PFSK-1 (cell line): ENCODE measurements at regions not wholly inside any gene's neighbourhood (a gene's known extent, or its start where the extent isn't known, plus 50 kb on each side); places are given as distances from the start of the nearest gene placed in this dataset.

Experiments
- FOXP2 ChIP-seq: optimal IDR thresholded peaks from 2 replicates; pipeline ENCODE3; 2011; ENCODE audit warnings: borderline replicate concordance, control low read depth, inconsistent platforms; ENCODE audit not compliant: insufficient read depth; ENCODE audit errors: extremely low read length, extremely low read depth
- POLR2AphosphoS5 ChIP-seq: IDR thresholded peaks from 2 replicates; pipeline ENCODE4 v1.6.1; 2012; ENCODE audit warnings: low read depth, mild to moderate bottlenecking, control low read depth, low read length, moderate library complexity
- REST ChIP-seq, 2 experiments: IDR thresholded peaks; 2 replicates each; pipeline versions ENCODE4 v1.6.1 to v1.8.0; 2011 to 2012; ENCODE audit warnings: low read depth in 2 of 2, low read length in 2 of 2, control low read depth in 1 of 2, inconsistent platforms in 1 of 2, mild to moderate bottlenecking in 1 of 2, moderate library complexity in 1 of 2; ENCODE audit not compliant: insufficient read depth in 1 of 2
- TAF1 ChIP-seq: IDR thresholded peaks from 2 replicates; pipeline ENCODE4 v1.6.1; 2012; ENCODE audit warnings: low read length, control low read depth, borderline replicate concordance; ENCODE audit not compliant: insufficient read depth

- TF ChIP-seq REST (IDR thresholded peaks at IDR 0.05; ENCODE audit: insufficient read depth in 1 of 2, low read depth in 2 of 2, low read length in 2 of 2) (no peak), POLR2AphosphoS5 (no peak), TAF1 (no peak), FOXP2 (no peak)
Observed at GRCh38 chr13:105658431-105658830, 877.0 kb downstream of the EFNB2 start.
